C4-2B (cell line): ENCODE measurements at regions not wholly inside any gene's neighbourhood (a gene's known extent, or its start where the extent isn't known, plus 50 kb on each side); places are given as distances from the start of the nearest gene placed in this dataset.

Experiments
- H3K27ac ChIP-seq: fragments of 450-650 bp; 2 replicates; pipeline ENCODE4 v1.5.1; 2017
- ZFX ChIP-seq: fragments of 450-650 bp; IDR thresholded peaks from 2 replicates; pipeline ENCODE4 v1.6.1; 2017
- TF ChIP-seq, protein P1 (sequence below): fragments of 450-650 bp; conservative IDR thresholded peaks from 2 replicates; pipeline ENCODE4 v1.5.1; 2017; ENCODE audit warnings: mild to moderate bottlenecking

DNA sequence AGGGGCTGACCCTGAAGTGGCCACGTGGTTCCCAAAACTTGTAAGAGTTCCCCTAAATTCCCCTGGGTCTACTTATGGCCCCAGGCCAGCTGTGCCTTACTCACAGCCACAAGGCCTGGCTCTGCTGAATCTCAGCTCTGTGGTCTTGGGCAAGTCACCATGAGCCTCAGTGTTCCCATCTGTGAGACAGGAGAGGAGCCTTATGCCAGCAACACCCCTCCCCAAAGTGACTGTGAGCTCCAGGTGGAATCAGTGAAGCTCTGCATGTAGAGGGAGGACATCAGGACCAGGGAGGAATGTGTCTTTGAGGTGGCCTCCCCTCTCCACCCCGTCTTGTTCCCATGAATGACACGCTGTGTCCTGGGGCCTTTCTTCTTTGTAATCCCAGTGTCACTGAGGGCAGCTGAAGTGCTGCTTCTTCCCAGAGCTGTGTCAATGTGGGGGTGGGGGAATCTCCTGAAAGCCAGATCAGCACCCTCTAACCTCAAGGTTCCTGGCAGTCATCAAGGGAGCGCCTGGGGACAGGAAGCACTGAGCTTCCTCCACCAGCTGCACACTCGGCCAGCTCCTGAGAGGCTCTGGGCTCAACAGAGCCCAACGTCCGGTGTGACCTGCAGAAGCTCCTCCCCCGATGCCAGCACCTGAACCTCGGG lies 258.9 kb downstream of the UACA start:
- H3K27ac ChIP-seq, result peak overlapping the region; percentile 23
- no peak for TF ChIP-seq ZFX
- TF ChIP-seq, protein P1, sequence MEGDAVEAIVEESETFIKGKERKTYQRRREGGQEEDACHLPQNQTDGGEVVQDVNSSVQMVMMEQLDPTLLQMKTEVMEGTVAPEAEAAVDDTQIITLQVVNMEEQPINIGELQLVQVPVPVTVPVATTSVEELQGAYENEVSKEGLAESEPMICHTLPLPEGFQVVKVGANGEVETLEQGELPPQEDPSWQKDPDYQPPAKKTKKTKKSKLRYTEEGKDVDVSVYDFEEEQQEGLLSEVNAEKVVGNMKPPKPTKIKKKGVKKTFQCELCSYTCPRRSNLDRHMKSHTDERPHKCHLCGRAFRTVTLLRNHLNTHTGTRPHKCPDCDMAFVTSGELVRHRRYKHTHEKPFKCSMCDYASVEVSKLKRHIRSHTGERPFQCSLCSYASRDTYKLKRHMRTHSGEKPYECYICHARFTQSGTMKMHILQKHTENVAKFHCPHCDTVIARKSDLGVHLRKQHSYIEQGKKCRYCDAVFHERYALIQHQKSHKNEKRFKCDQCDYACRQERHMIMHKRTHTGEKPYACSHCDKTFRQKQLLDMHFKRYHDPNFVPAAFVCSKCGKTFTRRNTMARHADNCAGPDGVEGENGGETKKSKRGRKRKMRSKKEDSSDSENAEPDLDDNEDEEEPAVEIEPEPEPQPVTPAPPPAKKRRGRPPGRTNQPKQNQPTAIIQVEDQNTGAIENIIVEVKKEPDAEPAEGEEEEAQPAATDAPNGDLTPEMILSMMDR, result no peak

DNA sequence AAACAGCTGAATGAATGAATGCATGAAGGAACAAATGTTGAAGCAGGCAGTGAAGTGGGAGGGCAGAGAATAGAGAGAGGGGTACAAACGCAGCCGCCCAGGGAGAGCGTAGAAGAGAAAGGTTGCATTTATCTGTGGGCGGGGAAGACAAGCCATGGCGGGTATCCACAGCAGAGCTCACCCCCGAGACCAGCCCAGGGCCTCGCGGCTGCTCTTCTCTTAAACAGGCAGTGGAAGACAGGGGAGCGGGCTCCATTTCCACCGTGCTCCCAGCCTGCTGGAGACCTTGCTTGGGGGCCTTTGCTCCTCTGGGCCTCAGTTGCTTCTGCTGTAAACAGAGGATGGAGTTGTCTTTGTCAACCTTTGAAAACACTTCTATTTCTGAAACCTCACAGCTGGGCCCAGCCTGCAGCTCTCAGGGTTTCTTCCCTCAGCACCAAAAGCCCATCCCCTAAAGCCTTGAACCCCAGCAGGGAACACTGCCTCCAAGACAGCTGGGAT lies 259.5 kb downstream of the UACA start:
- TF ChIP-seq ZFX, result no peak
- TF ChIP-seq, protein P1, result no peak
- no peak overlapping the region for H3K27ac ChIP-seq

DNA sequence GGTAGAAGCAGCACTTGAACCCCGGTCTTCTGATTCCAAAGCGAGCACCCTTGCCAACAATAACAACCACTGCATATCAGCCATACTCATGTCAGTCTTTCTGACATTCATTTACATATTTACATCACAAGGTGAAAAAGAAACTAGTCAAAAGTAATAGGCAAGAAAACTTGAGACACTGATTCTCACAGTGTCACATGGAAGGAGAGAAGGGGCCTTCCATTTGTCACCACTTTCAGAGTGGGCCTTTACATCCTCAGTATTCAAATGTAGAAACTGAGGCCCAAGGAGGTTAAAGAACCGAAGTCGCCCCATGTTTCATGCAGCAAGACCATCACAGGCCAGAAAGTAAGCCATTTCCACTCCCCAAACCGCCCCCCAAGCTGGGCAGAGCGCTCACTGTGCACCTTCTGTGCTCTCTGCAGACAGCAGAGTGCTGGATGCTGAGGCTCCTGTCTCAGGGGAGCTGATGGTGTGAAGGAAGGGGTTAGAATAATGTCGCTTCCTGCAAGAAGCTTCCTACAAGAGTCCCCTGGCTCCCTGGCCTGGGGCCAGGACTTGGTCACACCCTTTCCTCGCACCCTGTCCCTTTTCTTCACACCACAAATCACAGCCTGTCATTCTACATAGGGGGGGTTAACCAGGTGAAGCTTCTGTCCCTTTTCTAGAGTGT lies 260.1 kb downstream of the UACA start:
- TF ChIP-seq, protein P1, result no peak
- TF ChIP-seq ZFX, result no peak
- H3K27ac ChIP-seq, result no peak overlapping the region

DNA sequence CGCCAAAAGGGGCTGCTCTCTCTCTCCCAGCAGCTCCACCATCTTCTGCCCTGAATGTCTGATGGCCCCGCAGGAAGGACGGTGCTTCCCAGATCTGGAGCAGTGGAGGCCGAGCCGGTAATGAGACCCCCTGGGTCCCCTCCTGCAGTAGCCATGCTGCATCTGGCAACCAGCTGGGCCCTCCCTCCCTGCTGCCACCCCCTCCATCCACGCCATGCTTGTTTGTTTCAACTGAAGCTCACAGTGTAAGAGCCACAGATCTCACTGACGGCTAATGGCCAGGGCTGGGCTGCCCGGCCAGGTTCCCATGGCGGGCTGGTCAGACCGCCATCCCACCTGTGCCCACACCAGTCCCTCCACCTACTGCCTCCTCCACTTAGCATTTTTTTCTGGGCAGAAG lies 260.8 kb downstream of the UACA start:
- H3K27ac ChIP-seq, result no peak overlapping the region
- no peak for TF ChIP-seq ZFX
- TF ChIP-seq, protein P1, result no peak

DNA sequence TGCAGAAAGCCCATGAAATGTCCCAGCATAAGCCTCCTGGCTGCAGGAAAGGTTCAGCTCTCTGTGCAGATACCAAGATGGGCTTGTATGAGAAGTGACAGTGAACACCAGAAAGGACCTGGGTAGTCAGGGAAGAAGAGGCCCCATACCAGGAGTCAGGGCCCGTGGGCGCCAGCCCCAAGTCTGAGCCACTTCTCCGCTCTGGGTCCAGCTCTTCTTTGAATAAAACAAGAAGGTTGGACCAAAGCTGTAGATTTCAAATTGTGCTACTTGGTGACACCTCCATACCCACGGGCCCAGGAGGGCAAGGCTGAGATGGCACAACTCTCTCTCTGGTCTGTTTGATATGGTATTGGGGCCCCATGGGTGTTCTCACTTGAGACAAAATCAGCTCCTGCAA lies 261.5 kb downstream of the UACA start:
- no peak for TF ChIP-seq ZFX
- TF ChIP-seq, protein P1, result no peak

DNA sequence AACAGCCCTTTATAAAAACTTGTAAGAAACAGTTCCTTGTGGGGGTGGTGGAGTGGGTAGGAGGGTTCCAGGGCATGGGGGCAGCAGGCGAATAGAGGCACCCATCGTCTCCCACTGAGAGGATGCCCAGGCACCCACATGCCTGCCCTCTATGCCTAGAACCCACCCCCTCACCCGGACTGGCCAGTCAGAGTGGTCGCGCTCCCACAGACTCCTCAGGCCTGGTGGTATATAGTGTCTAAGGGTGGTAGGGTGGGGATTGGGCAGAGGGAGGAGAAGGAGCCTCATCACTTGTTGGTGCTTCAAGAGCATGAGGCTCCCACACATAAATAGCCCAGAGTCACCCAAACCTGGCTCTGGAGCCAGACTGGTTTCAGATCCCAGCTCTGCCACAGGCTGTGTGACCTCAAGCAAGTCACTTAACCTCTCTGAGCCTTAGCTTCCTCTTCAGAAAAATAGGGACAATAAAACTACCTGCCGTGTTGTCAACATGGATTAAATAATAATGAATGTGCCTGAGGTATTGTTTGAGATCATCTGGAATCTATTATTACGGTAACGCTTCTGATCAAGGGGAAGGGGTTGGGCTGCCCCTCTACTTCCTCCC lies 262.1 kb downstream of the UACA start:
- TF ChIP-seq ZFX, result no peak
- TF ChIP-seq, protein P1, result no peak
- no peak overlapping the region for H3K27ac ChIP-seq

More for the DNA sequence above, 261.5 kb downstream of the UACA start:
- H3K27ac ChIP-seq, result no peak overlapping the region

DNA sequence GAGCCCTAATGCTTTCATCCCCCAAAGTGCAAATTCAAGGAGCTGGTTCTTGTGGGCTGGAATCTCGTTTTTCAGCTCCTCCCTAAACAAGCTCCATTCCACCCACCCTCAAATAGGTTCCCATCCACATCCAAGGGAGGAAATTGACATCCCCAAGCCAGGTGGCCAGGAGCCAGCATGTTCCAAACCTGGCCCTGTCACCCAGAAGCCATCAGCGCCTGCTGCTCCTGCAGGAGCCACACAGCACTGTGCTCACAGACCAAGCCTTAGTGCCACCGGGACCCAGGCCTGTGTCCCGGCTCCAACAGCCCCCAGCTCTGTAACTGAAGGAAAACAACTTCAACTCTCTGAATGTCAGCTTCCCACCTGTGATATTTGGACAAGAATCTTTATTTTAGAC lies 263.6 kb downstream of the UACA start:
- TF ChIP-seq ZFX, result no peak
- TF ChIP-seq, protein P1, result no peak
- H3K27ac ChIP-seq, result no peak overlapping the region
